ENCODE measurements at regions not wholly inside any gene's neighbourhood (a gene's known extent, or its start where the extent isn't known, plus 50 kb on each side); places are given as distances from the start of the nearest gene placed in this dataset.

GRCh38 chr3:22765679-22766078, 437.4 kb upstream of the UBE2E2 start:
- TF ChIP-seq JUND (IDR thresholded peaks at IDR 0.05) (no peak), EP300 (IDR thresholded peaks at IDR 0.05; ENCODE audit: borderline replicate concordance in 1 of 2, low read depth in 1 of 2, low read length in 1 of 2) (no peak), POLR2AphosphoS5 (IDR thresholded peaks at IDR 0.05; ENCODE audit: low read depth, low read length) (no peak), CTCF (IDR thresholded peaks at IDR 0.05) (no peak), YY1 (IDR thresholded peaks at IDR 0.05; ENCODE audit: low read depth) (no peak), USF1 (IDR thresholded peaks at IDR 0.05; ENCODE audit: borderline replicate concordance, low read depth) (no peak), TEAD4 (IDR thresholded peaks at IDR 0.05; ENCODE audit: borderline replicate concordance, insufficient read depth) (no peak), RFX5 (IDR thresholded peaks at IDR 0.05; ENCODE audit: low read length) (no peak), TCF12 (IDR thresholded peaks at IDR 0.05) (no peak), RAD21 (IDR thresholded peaks at IDR 0.05; ENCODE audit: low read length) (no peak)

All from SK-N-SH (cell line).